GM13977 (cell line): ENCODE measurements at regions not wholly inside any gene's neighbourhood (a gene's known extent, or its start where the extent isn't known, plus 50 kb on each side); places are given as distances from the start of the nearest gene placed in this dataset.

Source experiments
- DNase-seq: peaks from one replicate; pipeline ENCODE4 v3.0.0; 2012; ENCODE audit warnings: low spot score
- in situ Hi-C: fragments of 300-500 bp; cut with MboI; formaldehyde crosslinking; loops from one replicate; pipeline ENCODE4 v1.12.0; 2022; ENCODE audit warnings: low sequenced_read_pairs, low pct_unique_long_range_greater_than_20kb, mixed read lengths, inconsistent platforms; ENCODE audit not compliant: unreplicated experiment
- TF ChIP-seq, protein P1 (sequence below): IDR thresholded peaks from 2 replicates; pipeline ENCODE4 v1.5.1; 2012; ENCODE audit warnings: mild to moderate bottlenecking, control low read depth; ENCODE audit not compliant: insufficient read depth; ENCODE audit errors: extremely low read depth, missing control alignments

DNA sequence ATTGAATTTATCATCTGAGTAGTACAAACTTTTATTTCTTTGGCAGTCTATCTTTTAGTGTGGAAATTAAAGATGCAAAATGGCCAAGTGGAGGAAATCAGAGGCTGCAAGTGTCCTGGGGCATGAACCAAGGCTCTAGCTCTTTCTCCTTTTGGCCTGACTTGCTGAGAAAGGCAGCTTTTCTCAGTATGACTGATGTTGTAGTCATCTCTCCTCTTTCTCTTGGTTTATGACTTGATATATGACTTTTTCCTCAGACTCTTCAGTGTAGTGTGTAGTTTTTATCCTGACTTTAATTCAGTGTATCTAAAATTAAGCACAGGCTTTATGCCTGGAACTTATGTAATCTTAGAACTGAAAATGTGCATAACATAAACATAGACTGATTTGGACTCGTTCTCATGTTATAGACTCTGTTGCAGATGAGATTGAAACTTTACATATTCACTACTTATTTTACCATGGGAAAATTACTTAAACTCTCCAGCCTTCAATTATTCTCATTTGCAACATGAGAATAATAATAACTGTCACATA is 65.7 kb downstream of the SLITRK5 start:
- no peak for DNase-seq
- TF ChIP-seq, protein P1, sequence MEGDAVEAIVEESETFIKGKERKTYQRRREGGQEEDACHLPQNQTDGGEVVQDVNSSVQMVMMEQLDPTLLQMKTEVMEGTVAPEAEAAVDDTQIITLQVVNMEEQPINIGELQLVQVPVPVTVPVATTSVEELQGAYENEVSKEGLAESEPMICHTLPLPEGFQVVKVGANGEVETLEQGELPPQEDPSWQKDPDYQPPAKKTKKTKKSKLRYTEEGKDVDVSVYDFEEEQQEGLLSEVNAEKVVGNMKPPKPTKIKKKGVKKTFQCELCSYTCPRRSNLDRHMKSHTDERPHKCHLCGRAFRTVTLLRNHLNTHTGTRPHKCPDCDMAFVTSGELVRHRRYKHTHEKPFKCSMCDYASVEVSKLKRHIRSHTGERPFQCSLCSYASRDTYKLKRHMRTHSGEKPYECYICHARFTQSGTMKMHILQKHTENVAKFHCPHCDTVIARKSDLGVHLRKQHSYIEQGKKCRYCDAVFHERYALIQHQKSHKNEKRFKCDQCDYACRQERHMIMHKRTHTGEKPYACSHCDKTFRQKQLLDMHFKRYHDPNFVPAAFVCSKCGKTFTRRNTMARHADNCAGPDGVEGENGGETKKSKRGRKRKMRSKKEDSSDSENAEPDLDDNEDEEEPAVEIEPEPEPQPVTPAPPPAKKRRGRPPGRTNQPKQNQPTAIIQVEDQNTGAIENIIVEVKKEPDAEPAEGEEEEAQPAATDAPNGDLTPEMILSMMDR = no peak
- in situ Hi-C loops = no loop called here

DNA sequence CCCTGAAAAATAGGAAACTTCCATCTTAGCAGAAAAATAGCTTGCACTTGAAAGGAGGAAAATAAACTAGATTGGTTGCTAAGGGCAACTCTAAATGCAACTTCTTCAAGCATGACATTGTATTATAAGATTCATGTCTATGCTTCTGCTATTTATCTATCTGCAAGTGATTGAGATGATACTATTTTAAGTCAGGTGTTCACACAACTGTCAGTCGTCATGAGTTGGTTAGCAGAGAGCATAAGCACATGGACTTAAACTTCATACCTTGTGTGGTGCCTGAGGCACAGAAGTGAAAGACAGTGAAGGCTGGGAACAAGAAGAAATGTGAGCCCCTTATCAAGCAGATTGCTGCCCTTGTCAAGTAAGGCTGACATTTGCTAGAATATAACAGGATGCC is 82.9 kb downstream of the SLITRK5 start:
- in situ Hi-C loops = no loop called here
- TF ChIP-seq, protein P1 = no peak
- DNase-seq = no peak

DNA sequence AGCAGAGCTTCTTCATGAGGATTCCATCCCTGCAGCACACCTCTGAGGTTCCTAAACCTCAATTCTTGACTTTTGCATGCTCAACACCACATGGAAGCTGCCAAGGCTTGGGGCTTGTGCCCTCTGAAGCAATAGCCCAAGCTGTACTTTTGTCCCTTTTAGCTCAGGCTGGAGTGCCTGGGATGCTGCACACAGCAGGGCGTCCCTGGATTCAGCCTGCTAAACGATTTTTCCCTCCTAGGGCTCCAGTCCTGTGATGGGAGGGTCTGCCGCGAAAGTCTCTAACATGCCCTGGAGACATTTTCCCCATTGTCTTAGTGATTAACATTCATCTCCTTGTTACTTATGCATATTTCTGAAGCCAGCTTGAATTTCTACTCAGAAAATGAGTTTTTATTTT is 98.3 kb downstream of the SLITRK5 start:
- no peak for DNase-seq
- TF ChIP-seq, protein P1 = no peak
- in situ Hi-C loops = no loop called here

DNA sequence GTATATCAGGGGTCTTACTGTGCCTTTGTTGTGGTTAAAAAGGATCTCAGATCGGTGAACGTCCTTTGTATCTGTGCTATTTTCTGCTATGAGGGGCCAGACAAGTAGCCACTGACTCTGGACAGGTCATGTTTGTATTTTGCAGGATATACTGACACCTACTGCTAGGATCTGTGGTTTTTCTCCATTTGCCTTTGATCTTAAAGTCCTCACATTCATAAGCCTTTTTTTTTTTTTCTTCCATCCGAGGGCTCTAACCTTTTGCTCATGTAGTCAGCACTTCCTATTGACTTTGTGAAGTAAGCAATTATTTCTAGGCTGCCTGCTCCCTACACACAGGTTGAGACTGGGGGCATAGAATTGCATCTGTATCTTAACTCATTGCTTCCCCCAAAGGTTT is 106.2 kb downstream of the SLITRK5 start:
- no peak for DNase-seq
- TF ChIP-seq, protein P1 = no peak
- in situ Hi-C loops = no loop called here

DNA sequence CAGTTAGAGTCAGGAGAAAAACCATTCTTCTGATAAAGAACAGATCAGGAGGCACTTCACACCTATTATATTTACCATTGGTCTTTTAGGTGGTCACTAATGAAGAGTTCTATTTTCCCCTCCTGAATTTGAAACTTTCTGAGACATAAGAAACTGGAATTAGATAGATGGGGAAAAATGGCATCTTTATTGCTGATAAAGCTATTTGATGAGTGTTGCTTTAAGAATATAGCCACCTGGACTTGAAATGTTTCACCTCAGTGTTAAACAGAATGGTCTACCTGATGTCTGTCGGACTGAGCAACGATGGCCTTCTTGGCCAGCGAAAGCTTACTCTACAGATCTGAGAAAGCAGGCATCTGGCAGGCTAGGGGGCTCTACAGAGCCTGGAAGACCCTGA is 107.0 kb downstream of the SLITRK5 start:
- TF ChIP-seq, protein P1 = no peak

DNA sequence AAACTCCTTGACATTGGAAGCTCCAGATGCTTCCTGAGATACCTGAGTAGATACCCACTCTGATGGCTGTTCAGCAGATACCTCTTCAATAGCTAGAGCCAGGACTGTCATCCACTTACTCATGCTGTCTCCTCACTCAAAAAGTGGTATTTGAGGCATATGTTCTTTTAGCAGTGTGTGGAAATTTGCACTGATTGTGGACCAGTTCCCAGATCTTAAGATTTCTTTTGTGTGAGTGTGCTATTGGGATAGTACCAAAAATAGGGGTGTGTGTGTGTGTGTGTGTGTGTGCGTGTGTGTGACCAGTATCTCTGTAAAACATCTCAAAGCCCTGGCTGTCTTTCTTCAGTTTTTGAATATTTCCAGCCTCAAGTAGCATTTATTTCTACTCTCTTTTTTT is 108.3 kb downstream of the SLITRK5 start:
- TF ChIP-seq, protein P1 = no peak
- DNase-seq = no peak
- in situ Hi-C loops = no loop called here

More for the DNA sequence above, 107.0 kb downstream of the SLITRK5 start:
- DNase-seq = no peak
- in situ Hi-C loops = no loop called here

DNA sequence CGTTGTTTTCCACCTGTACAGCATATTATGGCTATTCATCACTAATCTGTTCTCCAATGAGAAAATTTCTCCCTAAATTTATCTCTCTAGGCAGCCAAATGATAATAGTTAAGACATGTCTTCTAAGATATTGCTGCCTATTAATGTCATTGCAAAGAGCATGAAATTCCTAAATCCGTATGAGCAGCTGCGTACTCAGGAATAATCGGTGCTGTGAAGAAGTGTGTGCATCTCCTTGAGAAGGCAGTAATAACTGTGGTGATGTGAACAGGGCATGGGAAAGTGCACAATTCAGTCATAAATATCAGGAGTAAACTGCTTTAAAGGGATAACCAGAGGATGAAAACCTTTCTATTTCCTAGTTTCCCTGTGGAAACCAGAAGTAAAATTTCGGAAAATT is 112.2 kb downstream of the SLITRK5 start:
- no peak for DNase-seq
- TF ChIP-seq, protein P1 = no peak
- in situ Hi-C loops = no loop called here
